ENCODE measurements at regions not wholly inside any gene's neighbourhood (a gene's known extent, or its start where the extent isn't known, plus 50 kb on each side); places are given as distances from the start of the nearest gene placed in this dataset.

DNA sequence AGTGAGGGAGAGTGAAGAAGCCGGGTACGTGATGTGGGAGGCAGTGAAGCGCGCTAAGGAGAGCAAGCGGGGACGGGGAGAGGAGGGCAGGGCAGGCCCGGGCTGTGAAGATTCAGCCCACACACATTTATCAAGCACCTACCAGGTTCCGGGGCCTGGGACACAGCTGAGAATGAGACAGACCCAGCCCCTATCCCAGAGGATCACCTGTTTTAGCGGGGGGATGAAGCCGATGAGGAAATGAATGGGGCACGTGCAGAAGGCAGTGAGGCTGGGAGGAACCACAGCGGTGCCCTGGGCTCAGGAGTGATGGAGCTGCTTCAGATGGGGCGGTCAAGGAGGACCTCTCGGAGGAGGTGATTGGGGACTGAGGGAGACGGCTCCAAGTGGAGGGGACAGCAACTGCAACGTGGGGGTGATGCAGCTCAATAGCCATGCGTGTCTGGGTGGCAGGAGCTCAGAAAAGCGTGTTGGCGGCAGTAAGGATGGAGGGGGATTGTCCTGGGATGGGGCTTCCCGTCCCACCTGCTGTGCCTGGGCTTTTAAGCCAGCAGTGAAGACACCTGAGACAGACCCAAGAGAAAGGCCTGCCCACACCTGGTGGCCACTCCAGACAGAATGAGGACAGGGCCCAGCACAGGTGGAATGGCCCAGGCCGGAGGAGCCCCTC lies 77.5 kb upstream of the UNC5A start:
- TF ChIP-seq, protein P1, sequence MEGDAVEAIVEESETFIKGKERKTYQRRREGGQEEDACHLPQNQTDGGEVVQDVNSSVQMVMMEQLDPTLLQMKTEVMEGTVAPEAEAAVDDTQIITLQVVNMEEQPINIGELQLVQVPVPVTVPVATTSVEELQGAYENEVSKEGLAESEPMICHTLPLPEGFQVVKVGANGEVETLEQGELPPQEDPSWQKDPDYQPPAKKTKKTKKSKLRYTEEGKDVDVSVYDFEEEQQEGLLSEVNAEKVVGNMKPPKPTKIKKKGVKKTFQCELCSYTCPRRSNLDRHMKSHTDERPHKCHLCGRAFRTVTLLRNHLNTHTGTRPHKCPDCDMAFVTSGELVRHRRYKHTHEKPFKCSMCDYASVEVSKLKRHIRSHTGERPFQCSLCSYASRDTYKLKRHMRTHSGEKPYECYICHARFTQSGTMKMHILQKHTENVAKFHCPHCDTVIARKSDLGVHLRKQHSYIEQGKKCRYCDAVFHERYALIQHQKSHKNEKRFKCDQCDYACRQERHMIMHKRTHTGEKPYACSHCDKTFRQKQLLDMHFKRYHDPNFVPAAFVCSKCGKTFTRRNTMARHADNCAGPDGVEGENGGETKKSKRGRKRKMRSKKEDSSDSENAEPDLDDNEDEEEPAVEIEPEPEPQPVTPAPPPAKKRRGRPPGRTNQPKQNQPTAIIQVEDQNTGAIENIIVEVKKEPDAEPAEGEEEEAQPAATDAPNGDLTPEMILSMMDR (optimal IDR thresholded peaks at IDR 0.05 in 1 of 3, IDR thresholded peaks at IDR 0.05 in 1 of 3, conservative IDR thresholded peaks at IDR 0.05 in 1 of 3; ENCODE audit: extremely low read depth in 1 of 3, insufficient read depth in 2 of 3, low read length in 3 of 3), result no peak
- TF ChIP-seq EZH2 (IDR thresholded peaks at IDR 0.05; ENCODE audit: low read length), result no peak
- no peak for DNase-seq (ENCODE audit: low read depth, low spot score)
- no peaks in the 10 kb centered on the region for H3K79me2 ChIP-seq (ENCODE audit: control insufficient read depth, insufficient read depth, low read length)
- H3K4me2 ChIP-seq (ENCODE audit: control insufficient read depth, extremely low read depth, insufficient read depth, low read depth, low read length), result no peak overlapping the region
- dilution Hi-C loops (cut with MboI; ENCODE audit: extremely low pct_ligation_motif_present, low sequenced_read_pairs), result no loop called here
- no peaks in the 10 kb centered on the region for H3K36me3 ChIP-seq (ENCODE audit: control insufficient read depth in 2 of 2, extremely low read depth in 1 of 2, insufficient read depth in 2 of 2, low read length in 2 of 2)
- no peak overlapping the region for H3K4me3 ChIP-seq (ENCODE audit: control insufficient read depth in 2 of 3, extremely low read depth in 1 of 3, insufficient read depth in 2 of 3, low read depth in 1 of 3, low read length in 3 of 3)
- no peaks in the 10 kb centered on the region for H4K20me1 ChIP-seq (ENCODE audit: control insufficient read depth, extremely low read depth, insufficient read depth, low read length)
- H3K4me1 ChIP-seq (ENCODE audit: control insufficient read depth, extremely low read depth, insufficient read depth, low read length), result peaks cover 2% of the 10 kb centered on the region
- H2AFZ ChIP-seq (ENCODE audit: control insufficient read depth, low read length), result no peak overlapping the region
- H3K27ac ChIP-seq (ENCODE audit: control insufficient read depth, insufficient read depth, low read length), result no peak overlapping the region
- H3K9me1 ChIP-seq (ENCODE audit: control insufficient read depth, extremely low read depth, insufficient read depth, low read length), result no peaks in the 10 kb centered on the region
- H3K9me3 ChIP-seq (ENCODE audit: control insufficient read depth, low read depth, low read length), result no peaks in the 10 kb centered on the region
- H3K27me3 ChIP-seq (ENCODE audit: control insufficient read depth, extremely low read depth, insufficient read depth, low read length), result peaks cover 27% of the 10 kb centered on the region
- H3K9ac ChIP-seq (ENCODE audit: control insufficient read depth, extremely low read depth, insufficient read depth, low read length), result no peak overlapping the region
- FAIRE-seq, result no peak

DNA sequence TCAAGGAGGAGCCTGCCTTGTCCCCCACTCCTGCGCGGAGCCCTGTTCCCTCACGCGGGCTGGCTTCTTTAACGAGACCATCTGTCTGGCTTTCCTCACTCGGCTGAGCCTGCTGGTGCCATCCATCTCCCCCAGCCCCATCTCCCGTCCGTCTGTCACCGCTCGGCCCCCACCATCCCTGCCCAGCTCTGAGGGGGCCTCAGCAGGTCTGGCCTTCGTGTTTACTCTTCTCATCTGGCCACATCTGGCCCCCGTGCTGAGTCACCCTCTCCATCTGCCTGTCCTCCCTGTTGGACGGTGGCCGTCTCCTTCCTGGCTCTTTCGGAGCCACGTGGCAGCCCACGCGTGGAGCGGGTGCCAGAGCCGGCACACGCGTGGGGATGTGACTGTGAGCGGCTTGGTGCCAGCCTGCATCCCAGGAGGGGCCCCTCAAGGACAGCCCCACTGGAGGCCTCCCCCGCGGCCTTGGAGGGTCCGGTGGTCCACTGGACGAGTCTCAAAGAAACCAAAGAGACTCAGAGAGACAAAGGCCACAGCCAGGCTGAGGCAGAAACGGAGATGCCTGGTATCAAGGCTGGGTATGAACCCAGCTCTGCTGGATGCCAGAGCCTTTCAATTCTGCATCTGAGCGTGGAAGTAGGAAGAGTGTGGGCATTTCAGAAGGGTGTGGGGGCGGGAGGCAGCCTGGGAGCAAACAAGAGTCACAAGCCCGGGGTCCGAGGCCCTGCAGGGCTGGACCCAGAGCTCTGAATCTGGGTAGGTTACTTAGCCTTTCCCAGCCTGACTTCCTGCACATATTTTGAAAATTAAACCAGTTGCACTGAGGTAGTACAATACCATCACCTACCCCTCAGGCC lies 76.7 kb upstream of the UNC5A start:
- peaks cover 24% of the 10 kb centered on the region for H3K27me3 ChIP-seq (ENCODE audit: control insufficient read depth, extremely low read depth, insufficient read depth, low read length)
- H2AFZ ChIP-seq (ENCODE audit: control insufficient read depth, low read length), result no peak overlapping the region
- DNase-seq (ENCODE audit: low read depth, low spot score), result no peak
- H3K36me3 ChIP-seq (ENCODE audit: control insufficient read depth in 2 of 2, extremely low read depth in 1 of 2, insufficient read depth in 2 of 2, low read length in 2 of 2), result no peaks in the 10 kb centered on the region
- dilution Hi-C loops (cut with MboI; ENCODE audit: extremely low pct_ligation_motif_present, low sequenced_read_pairs), result no loop called here
- H3K4me2 ChIP-seq (ENCODE audit: control insufficient read depth, extremely low read depth, insufficient read depth, low read depth, low read length), result no peak overlapping the region
- no peak overlapping the region for H3K4me3 ChIP-seq (ENCODE audit: control insufficient read depth in 2 of 3, extremely low read depth in 1 of 3, insufficient read depth in 2 of 3, low read depth in 1 of 3, low read length in 3 of 3)
- FAIRE-seq, result no peak
- no peak overlapping the region for H3K27ac ChIP-seq (ENCODE audit: control insufficient read depth, insufficient read depth, low read length)
- H3K79me2 ChIP-seq (ENCODE audit: control insufficient read depth, insufficient read depth, low read length), result no peaks in the 10 kb centered on the region
- H3K9me3 ChIP-seq (ENCODE audit: control insufficient read depth, low read depth, low read length), result no peaks in the 10 kb centered on the region
- no peaks in the 10 kb centered on the region for H3K9me1 ChIP-seq (ENCODE audit: control insufficient read depth, extremely low read depth, insufficient read depth, low read length)
- no peaks in the 10 kb centered on the region for H4K20me1 ChIP-seq (ENCODE audit: control insufficient read depth, extremely low read depth, insufficient read depth, low read length)
- TF ChIP-seq, protein P1 (optimal IDR thresholded peaks at IDR 0.05 in 1 of 3, IDR thresholded peaks at IDR 0.05 in 1 of 3, conservative IDR thresholded peaks at IDR 0.05 in 1 of 3; ENCODE audit: extremely low read depth in 1 of 3, insufficient read depth in 2 of 3, low read length in 3 of 3), result no peak
- no peak for TF ChIP-seq EZH2 (IDR thresholded peaks at IDR 0.05; ENCODE audit: low read length)
- peaks cover 2% of the 10 kb centered on the region for H3K4me1 ChIP-seq (ENCODE audit: control insufficient read depth, extremely low read depth, insufficient read depth, low read length)
- no peak overlapping the region for H3K9ac ChIP-seq (ENCODE audit: control insufficient read depth, extremely low read depth, insufficient read depth, low read length)

Measured in keratinocyte (primary cell).